ENCODE measurements at regions not wholly inside any gene's neighbourhood (a gene's known extent, or its start where the extent isn't known, plus 50 kb on each side); places are given as distances from the start of the nearest gene placed in this dataset.

GRCh38 chr5:91849069-91849468 is 466.0 kb upstream of the ARRDC3 start:
- TF ChIP-seq ZZZ3 (IDR thresholded peaks at IDR 0.05; ENCODE audit: control insufficient read depth, insufficient read length, low read depth) (no peak), ATF3 (IDR thresholded peaks at IDR 0.05; ENCODE audit: borderline replicate concordance, extremely low read depth, low read depth, low read length) (no peak)

Measured in GM12878 (cell line).